SK-N-SH (cell line): ENCODE measurements at regions not wholly inside any gene's neighbourhood (a gene's known extent, or its start where the extent isn't known, plus 50 kb on each side); places are given as distances from the start of the nearest gene placed in this dataset.

Source experiments
- CTCF ChIA-PET: fragments of 300-600, 350-600 bp; formaldehyde crosslinking; extraction: SDS; loops from one replicate; lab custom pipeline; 2021; lab: Yijun Ruan, JAX
- POLR2A ChIA-PET: fragments of 350-600 bp; sonication (Branson Sonifier 250); formaldehyde crosslinking; extraction: SDS; loops from one replicate; lab custom pipeline; 2020; ENCODE audit warnings: antibody characterized with exemption, inconsistent platforms; lab: Yijun Ruan, JAX
- DNase-seq: peaks from one replicate; pipeline ENCODE4 v3.0.0; 2012
- H2AFZ ChIP-seq: fragments of 200-600 bp; sonication (generic); 2 replicates; pipeline ENCODE4 v1.8.1; 2016; ENCODE audit warnings: antibody characterized with exemption, mild to moderate bottlenecking, low read depth
- H3F3A ChIP-seq: fragments of 200-600 bp; sonication (generic); replicated peaks from 2 replicates; pipeline ENCODE3; 2016; ENCODE audit warnings: antibody characterized with exemption, mild to moderate bottlenecking; ENCODE audit not compliant: insufficient read depth
- H3K27ac ChIP-seq, 2 experiments: fragments of 200-500 bp in 1 of 2; fragments of 200-600 bp in 1 of 2; sonication (Bioruptor generic) in 1 of 2; sonication (generic), shearing (Covaris generic) in 1 of 2; 2 replicates each; pipeline versions ENCODE4 v1.5.1 to v1.6.1; 2014 to 2016; ENCODE audit warnings: low read depth in 2 of 2, inconsistent platforms in 1 of 2, low read length in 1 of 2, mild to moderate bottlenecking in 1 of 2, mixed read lengths in 1 of 2
- H3K27me3 ChIP-seq: fragments of 200-600 bp; sonication (generic), shearing (Covaris generic); 2 replicates; pipeline ENCODE4 v1.6.1; 2016; ENCODE audit warnings: mixed run types; ENCODE audit not compliant: insufficient read depth
- H3K36me3 ChIP-seq, 2 experiments: fragments of 200-500 bp in 1 of 2; fragments of 200-600 bp in 1 of 2; sonication (Bioruptor generic) in 1 of 2; sonication (generic) in 1 of 2; replicated peaks in 1 of 2; 2 replicates each; pipeline versions ENCODE3 to v1.5.1; 2014 to 2016; ENCODE audit warnings: low read length in 1 of 2, mild to moderate bottlenecking in 1 of 2; ENCODE audit not compliant: insufficient read depth in 2 of 2, control insufficient read depth in 1 of 2
- H3K4me1 ChIP-seq, 2 experiments: fragments of 200-500 bp in 1 of 2; fragments of 200-600 bp in 1 of 2; sonication (Bioruptor generic) in 1 of 2; sonication (generic), shearing (Covaris generic) in 1 of 2; 2 replicates each; pipeline versions ENCODE4 v1.5.1 to v1.6.1; 2014 to 2016; ENCODE audit warnings: low read depth in 1 of 2, low read length in 1 of 2, mixed run types in 1 of 2; ENCODE audit not compliant: insufficient read depth in 2 of 2, control insufficient read depth in 1 of 2
- H3K4me2 ChIP-seq: fragments of 200-600 bp; sonication (generic), shearing (Covaris generic); 2 replicates; pipeline ENCODE4 v1.6.1; 2017; ENCODE audit warnings: mixed run types
- H3K4me3 ChIP-seq, 2 experiments: fragments of 200-500 bp in 1 of 2; fragments of 200-600 bp in 1 of 2; sonication (Bioruptor generic) in 1 of 2; sonication (generic), shearing (Covaris generic) in 1 of 2; 2 replicates each; pipeline versions ENCODE4 v1.5.1 to v1.8.1; 2014 to 2016; ENCODE audit warnings: low read depth in 2 of 2, inconsistent platforms in 1 of 2, low read length in 1 of 2, mild to moderate bottlenecking in 1 of 2, mixed read lengths in 1 of 2, moderate library complexity in 1 of 2
- H3K79me2 ChIP-seq: fragments of 200-600 bp; sonication (generic); 2 replicates; pipeline ENCODE4 v1.8.1; 2017; ENCODE audit warnings: mild to moderate bottlenecking; ENCODE audit not compliant: insufficient read depth
- H3K9ac ChIP-seq: fragments of 200-600 bp; sonication (generic); 2 replicates; pipeline ENCODE4 v1.6.1; 2017; ENCODE audit warnings: mixed run types
- H3K9me2 ChIP-seq: fragments of 200-600 bp; sonication (generic); 2 replicates; pipeline ENCODE4 v1.6.1; 2017; ENCODE audit warnings: mixed run types
- H3K9me3 ChIP-seq: fragments of 200-600 bp; sonication (generic); 2 replicates; pipeline ENCODE4 v1.6.1; 2017; ENCODE audit warnings: mixed run types, mild to moderate bottlenecking, moderate library complexity
- H4K20me1 ChIP-seq: fragments of 200-600 bp; sonication (generic); 2 replicates; pipeline ENCODE4 v1.6.1; 2017; ENCODE audit warnings: mild to moderate bottlenecking, mixed run types; ENCODE audit not compliant: insufficient read depth
- CHD2 ChIP-seq: fragments of 150-350 bp; IDR thresholded peaks from 2 replicates; pipeline ENCODE4 v1.6.1; 2018; ENCODE audit warnings: low read length; ENCODE audit not compliant: partially characterized antibody
- CTCF ChIP-seq: fragments of 200-600 bp; sonication (generic); IDR thresholded peaks from 2 replicates; pipeline ENCODE4 v1.6.1; 2017; ENCODE audit warnings: antibody characterized with exemption, mild to moderate bottlenecking, moderate library complexity
- FOXJ3 ChIP-seq: sonication (generic); formaldehyde crosslinking; IDR thresholded peaks from 2 replicates; pipeline ENCODE4 v1.5.1; 2020; ENCODE audit warnings: mild to moderate bottlenecking, missing genetic modification reagents
- FOXM1 ChIP-seq: IDR thresholded peaks from 2 replicates; pipeline ENCODE4 v1.4.0; 2012; ENCODE audit warnings: low read depth, mild to moderate bottlenecking
- GABPA ChIP-seq: IDR thresholded peaks from 2 replicates; pipeline ENCODE4 v1.4.0; 2012; ENCODE audit warnings: low read depth, mild to moderate bottlenecking
- GATA2 ChIP-seq: sonication (generic); formaldehyde crosslinking; IDR thresholded peaks from 2 replicates; pipeline ENCODE4 v1.5.0; 2020; ENCODE audit warnings: mild to moderate bottlenecking, missing genetic modification reagents
- MAX ChIP-seq: IDR thresholded peaks from 2 replicates; pipeline ENCODE4 v1.4.0; 2012; ENCODE audit warnings: low read depth
- NRF1 ChIP-seq: IDR thresholded peaks from 2 replicates; pipeline ENCODE4 v1.6.1; 2012; ENCODE audit warnings: low read depth, mild to moderate bottlenecking, low read length
- POLR2AphosphoS5 ChIP-seq: IDR thresholded peaks from 2 replicates; pipeline ENCODE4 v1.6.1; 2012; ENCODE audit warnings: low read depth, low read length
- RAD21 ChIP-seq: IDR thresholded peaks from 2 replicates; pipeline ENCODE4 v1.6.1; 2012; ENCODE audit warnings: mild to moderate bottlenecking, low read length
- RXRA ChIP-seq: IDR thresholded peaks from 2 replicates; pipeline ENCODE4 v1.4.0; 2012; ENCODE audit warnings: low read depth, mild to moderate bottlenecking, borderline replicate concordance
- SIN3A ChIP-seq: IDR thresholded peaks from 2 replicates; pipeline ENCODE4 v1.6.1; 2012; ENCODE audit warnings: low read depth, mild to moderate bottlenecking, low read length, moderate library complexity, borderline replicate concordance
- TEAD4 ChIP-seq: IDR thresholded peaks from 2 replicates; pipeline ENCODE4 v1.4.0; 2012; ENCODE audit warnings: mild to moderate bottlenecking, borderline replicate concordance; ENCODE audit not compliant: insufficient read depth
- ZBTB33 ChIP-seq: IDR thresholded peaks from 2 replicates; pipeline ENCODE4 v1.4.0; 2012; ENCODE audit warnings: low read depth, borderline replicate concordance
- WGBS: methylation state at CpG from one replicate; pipeline ENCODE4 v1.1.6; 2017; ENCODE audit warnings: low lambda C conversion rate; 5-methylcytosine and 5-hydroxymethylcytosine counted together

GRCh38 chr13:85174291-85174690 lies 624.9 kb downstream of the SLITRK6 start (continued):
- TF ChIP-seq ZBTB33: no peak

- Histone ChIP-seq H2AFZ (no peak overlapping the region), H3K9ac (no peak overlapping the region), H3K27ac (no peak overlapping the region), H3K9me3 (no peaks in the 10 kb centered on the region), H3K27me3 (no peaks in the 10 kb centered on the region), H3K4me2 (no peak overlapping the region), H3K9me2 (no peaks in the 10 kb centered on the region), H3K36me3 (no peaks in the 10 kb centered on the region), H3K4me1 (no peaks in the 10 kb centered on the region; a peak in 1 of 4 replicates), H3K79me2 (no peaks in the 10 kb centered on the region), H4K20me1 (no peaks in the 10 kb centered on the region), H3F3A (peaks cover 3% of the 10 kb centered on the region), H3K4me3 (no peak overlapping the region)
- 40% methylated on average over 1 of the region's 1 CpG for WGBS
- TF ChIP-seq TEAD4 (no peak), FOXJ3 (CRISPR knock-in tag) (no peak), GABPA (no peak), CHD2 (no peak), RAD21 (no peak), ZBTB33 (no peak), POLR2AphosphoS5 (no peak), CTCF (no peak), MAX (no peak), SIN3A (no peak), RXRA (no peak), FOXM1 (no peak), NRF1 (no peak), GATA2 (CRISPR knock-in tag) (no peak)
- no peak for DNase-seq
- ChIA-PET POLR2A (no interaction called here), CTCF (interaction anchor here (1.3 kb wide), 1 partner anchor 274 kb away, joined by 3 read pairs; no protein-coding TSS in a partner anchor)
Observed at GRCh38 chr13:85170372-85170771, 628.8 kb downstream of the SLITRK6 start.
